NCI-H2029 (cell line): ENCODE measurements at regions not wholly inside any gene's neighbourhood (a gene's known extent, or its start where the extent isn't known, plus 50 kb on each side); places are given as distances from the start of the nearest gene placed in this dataset.

Source experiments
- DNase-seq: peaks from one replicate; lab custom pipeline; 2025; lab: John Stamatoyannopoulos, UW

DNA sequence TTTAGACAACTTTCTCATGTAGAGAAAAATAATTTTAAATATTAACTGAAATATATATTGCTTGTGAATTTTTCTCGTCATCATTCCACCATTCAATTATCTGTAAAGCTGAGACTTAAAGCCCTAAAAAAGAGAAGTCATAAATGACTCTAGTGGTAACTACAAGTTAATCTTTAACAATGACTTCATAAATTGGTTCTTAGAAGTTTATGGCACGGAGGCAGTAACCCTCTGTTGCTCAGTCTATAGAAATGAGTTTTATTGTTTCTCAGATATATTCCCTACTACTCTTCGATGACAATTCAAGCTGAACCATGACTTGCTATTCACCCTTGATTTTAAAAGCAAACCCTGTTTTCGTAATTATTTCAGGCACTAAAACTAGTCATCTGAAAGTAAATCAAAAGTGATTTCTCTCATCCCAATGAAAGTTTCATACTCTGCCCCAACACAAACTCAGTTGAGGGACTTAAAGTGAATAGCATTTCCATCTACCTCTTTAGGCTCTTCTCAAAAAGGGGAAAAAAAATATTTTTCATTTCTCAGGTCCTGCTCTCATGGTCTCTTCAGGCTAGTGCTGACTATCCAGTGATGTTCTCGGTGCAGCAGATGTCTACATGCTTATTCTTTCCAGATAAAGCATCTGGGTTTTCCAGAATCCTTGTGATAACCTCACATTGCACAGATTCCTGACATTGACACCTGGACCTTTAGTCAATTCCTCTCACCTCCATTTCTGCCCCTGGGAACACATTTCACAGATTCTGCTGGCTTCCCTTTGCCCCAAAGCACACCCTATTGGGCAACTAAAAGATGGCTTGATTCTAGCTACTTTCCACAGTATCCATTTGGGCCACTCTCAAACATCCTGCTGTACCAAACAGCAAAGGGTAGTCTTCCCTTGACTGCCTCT lies 207.8 kb upstream of the LRATD1 start:
- DNase-seq = no peak

DNA sequence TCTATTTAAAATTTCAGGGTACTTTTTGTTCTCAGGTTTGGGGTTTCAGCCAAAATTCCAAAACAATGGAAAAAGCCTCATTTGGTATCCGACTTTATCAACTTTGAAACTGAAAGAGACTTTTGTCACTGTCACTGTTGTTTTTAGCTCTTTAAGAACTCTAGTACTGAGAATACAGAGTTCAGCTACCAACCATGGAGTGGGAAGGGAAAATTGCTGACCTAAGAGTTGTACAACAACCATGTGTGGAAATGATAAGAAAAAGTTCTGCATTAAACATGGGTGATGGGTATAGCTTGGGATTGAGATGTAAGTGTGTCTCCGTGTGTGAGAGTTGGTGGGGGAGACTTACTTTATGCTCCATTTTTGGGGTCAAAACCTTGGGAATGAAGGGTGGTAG lies 206.6 kb upstream of the LRATD1 start:
- DNase-seq = no peak

- DNase-seq = no peak
Measured at GRCh38 chr2:14428056-14428455, 204.5 kb upstream of the LRATD1 start.

GRCh38 chr2:14433946-14434495 lies 198.5 kb upstream of the LRATD1 start:
- no peak for DNase-seq

- DNase-seq = no peak
Measured at GRCh38 chr2:14445670-14446069, 186.8 kb upstream of the LRATD1 start.

DNA sequence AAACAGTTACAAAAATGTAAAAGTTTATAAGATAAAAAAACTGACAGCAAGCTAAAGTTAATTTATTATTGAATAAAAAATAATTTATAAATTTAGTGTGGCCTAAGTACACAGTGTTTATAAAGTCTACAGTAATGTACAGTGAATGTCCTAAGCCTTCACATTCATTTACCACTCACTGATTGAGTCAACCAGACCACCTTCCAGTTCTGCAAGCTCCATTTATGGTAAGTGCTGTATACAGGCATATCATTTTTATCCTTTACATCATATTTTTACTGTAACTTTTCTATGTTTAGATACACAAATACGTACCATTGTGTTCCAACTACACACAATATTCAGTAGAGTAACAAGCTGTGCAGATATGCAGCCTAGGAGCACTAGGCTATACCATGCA lies 184.2 kb upstream of the LRATD1 start:
- DNase-seq = no peak

DNA sequence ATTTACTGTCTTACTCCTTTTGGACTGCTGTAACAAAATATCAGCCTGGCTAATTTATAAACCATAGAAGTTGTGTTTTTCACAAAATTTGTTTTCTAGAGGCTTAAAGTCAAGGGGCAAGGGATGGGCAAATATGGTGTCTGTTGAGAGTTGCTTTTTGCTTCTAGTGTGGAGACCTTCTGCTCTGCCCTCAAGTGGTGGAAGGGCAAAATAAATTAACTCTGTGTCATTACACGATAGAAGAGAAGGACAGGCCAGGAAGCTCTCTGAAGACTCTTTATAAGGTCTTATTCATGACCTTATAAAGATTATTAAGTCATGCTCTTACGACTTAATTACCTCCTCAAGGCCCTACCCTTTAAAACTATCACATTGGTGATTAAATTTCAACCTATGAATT lies 181.2 kb upstream of the LRATD1 start:
- DNase-seq = no peak

GRCh38 chr2:14454202-14454601 lies 178.3 kb upstream of the LRATD1 start:
- no peak for DNase-seq

DNA sequence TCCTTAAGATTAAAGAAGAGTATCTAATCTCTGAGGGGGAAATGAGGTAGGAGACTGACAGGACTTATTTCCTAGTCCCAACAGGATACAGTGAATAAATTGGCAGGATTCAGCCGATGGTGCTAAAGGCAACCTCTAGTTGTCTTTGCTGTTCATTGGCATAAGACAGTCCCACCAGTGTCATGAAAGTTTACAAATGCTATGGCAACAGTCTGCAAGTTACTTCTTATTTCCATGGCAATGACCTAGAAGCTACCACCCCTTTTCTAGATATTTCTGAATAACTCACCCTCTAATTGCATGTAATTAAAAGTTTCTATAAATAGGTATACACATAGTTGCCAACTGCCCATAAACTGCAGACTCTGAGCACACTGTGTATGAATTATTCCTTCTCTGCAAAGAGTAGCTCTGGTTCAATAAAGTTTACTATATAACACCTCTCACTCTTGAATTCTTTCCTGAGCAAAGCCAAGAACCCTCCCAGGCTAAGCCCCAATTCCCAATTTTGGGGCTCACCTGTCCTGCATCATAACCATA lies 172.7 kb upstream of the LRATD1 start:
- DNase-seq = no peak

GRCh38 chr2:14475994-14476393 lies 156.5 kb upstream of the LRATD1 start:
- no peak for DNase-seq

DNA sequence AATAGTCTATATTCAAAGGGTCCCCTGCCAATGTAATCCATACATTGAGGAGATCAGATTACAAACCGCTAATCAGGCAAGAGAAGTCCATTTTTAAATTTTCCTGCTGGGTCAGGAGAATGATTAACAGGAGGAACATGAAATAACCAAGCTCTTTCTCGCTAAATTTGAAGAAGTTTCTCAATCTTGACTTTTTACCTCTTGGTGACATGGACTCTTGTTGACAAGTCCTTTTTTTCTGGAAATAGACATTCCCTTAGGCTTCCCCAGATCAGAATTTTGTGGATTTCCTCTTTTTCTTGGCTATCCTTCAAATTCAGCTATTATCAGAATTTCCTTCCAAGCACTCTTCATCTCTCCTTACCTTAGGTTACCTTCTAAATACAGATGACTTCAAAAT lies 153.0 kb upstream of the LRATD1 start:
- no peak for DNase-seq

GRCh38 chr2:14480120-14480519 lies 152.4 kb upstream of the LRATD1 start:
- DNase-seq = no peak

DNA sequence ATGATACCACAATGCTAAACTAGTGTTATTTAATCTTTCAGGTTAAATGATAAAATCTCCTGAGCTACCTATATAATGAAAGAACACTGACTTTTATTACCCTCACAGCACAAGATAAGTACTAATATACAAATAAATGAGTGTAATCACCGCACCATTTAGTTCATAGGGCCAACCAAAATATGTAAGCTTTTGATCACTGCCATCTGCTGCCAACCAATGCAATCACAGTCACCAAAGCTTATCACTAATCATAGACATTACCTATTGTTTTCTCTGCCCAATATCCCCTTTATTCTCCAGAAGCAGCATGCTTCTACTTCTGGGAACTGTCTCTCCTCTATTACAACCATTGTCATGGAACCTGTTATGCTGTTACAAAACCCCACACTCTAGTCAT lies 151.6 kb upstream of the LRATD1 start:
- no peak for DNase-seq

DNA sequence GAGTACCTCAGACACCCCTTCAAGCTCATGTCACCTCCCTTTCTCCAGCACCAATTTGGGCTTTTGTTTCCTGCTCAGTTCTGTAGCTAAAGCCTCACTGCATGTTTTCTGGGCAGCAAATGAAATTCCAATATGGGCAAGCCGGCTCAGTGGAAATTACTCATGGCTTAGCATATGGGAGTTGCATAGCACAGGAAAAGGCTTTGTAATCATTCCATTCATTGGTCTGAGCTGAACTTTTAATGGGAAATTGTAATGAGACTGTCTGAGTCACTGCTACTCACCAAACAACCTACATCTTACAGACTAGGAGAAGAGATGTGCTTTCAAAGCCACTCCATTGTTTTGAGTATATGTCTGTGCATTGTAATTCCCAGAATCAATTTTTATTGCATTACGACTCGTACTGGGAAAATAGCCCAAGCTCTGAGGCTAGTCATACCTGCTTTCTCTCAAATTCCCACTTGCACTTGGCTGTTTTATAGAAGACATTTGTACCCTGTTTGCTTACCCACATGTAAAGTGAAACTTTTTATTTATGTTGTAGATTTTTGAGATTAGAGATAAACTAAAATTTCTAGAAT lies 139.5 kb upstream of the LRATD1 start:
- no peak for DNase-seq

GRCh38 chr2:14494759-14495158 lies 137.8 kb upstream of the LRATD1 start:
- no peak for DNase-seq

GRCh38 chr2:14501061-14501460 lies 131.5 kb upstream of the LRATD1 start:
- DNase-seq = no peak

- peak; percentile 3 for DNase-seq
Measured at GRCh38 chr2:14506955-14507354, 125.6 kb upstream of the LRATD1 start.

DNA sequence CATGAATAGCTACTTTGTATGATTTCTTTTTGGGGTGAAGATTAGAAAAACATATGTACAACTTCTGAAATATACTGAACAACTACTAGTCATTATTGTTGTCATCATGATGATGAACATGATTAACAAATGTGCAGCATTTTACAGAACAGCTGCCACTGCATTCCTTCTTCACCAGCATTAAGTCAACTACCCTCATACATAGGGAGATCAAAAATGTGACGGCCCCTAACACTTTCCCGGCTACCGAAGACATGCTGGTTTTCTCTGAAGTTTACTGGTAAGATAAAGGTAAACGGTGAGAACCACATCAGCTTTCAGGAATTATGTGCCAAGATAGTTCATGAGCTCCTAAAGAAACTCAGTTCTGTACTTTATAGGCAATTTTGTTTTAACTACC lies 121.0 kb upstream of the LRATD1 start:
- DNase-seq = no peak

DNA sequence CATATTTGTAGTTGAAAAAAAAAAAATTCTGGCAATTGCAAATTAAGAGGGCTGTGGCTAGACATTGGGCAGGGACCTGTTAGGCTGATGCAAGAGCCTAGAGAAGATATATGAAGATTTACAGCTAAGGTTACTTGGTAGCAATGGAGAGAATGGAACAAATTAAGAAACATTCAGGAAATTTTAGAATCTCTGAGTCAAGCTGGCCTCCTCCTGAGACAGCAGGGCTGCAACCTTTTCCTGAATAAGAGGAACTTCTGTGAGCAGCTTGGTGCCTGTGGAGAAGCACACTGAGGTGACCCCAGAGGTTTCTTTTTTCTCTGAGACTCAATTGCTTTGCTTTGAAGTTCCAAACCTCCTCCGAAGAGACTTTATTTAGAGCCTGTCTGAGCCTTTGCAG lies 118.6 kb upstream of the LRATD1 start:
- DNase-seq = no peak

DNA sequence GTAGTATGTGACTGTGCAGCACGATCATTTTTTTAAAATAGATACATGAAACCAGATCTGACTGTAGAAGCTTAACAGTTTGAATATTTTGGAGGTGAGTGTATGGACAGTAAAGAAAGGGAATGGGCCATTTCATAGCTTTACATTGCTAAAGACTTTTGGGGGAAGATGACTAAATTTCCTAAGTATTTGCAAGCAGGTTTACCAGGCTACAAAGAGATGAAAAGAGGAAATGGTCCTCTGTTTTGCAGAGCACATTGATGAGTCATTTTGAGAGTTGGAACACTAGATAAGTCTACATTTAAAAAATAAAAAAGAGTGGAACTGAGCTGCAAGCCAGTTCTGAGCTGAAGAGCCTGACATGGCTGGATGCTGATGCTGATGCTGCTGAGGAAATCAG lies 115.7 kb upstream of the LRATD1 start:
- DNase-seq = no peak

GRCh38 chr2:14517731-14518130 lies 114.8 kb upstream of the LRATD1 start:
- DNase-seq = no peak

DNA sequence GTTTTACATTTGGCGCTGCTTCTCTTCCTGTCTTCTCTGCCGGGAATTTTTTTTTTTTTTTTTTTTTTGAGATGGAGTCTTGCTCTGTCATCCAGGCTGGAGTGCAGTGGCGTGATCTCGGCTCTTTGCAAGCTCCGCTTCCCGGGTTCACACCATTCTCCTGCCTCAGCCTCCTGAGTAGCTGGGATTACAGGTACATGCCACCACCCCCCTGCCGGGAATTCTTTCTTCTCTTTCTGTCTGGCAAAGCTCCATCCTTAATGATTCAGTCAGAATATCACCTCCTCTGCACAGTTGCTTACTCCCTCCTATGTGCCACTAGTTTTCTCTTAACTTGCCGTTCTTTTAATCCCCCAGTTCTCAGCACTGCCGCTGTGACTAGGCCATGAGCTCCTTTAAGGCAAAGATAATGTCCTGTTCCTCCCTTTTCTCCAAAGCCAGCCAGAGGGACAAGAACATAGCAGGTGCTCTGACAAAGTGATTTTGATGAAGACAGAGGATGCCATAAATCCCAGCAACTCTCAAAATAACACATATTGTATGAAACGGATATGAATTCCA lies 112.1 kb upstream of the LRATD1 start:
- DNase-seq = no peak
